Vagina (tissue), 2 donors: ENCODE measurements at regions not wholly inside any gene's neighbourhood (a gene's known extent, or its start where the extent isn't known, plus 50 kb on each side); places are given as distances from the start of the nearest gene placed in this dataset.

ENCODE experiments used
- CTCF ChIP-seq, 3 experiments: fragments of 450-650 bp in 2 of 3; fragments of 200-600 bp in 1 of 3; sonication (generic) in 1 of 3; IDR thresholded peaks; one replicate each; pipeline ENCODE4 v1.5.1; 2017 to 2019; ENCODE audit warnings: antibody characterized with exemption in 3 of 3, mild to moderate bottlenecking in 2 of 3, moderate library complexity in 2 of 3
- POLR2A ChIP-seq, 2 donors: fragments of 450-650 bp; IDR thresholded peaks; one replicate each; pipeline ENCODE4 v1.6.1; 2017; ENCODE audit warnings: antibody characterized with exemption in 2 of 2, mild to moderate bottlenecking in 2 of 2, moderate library complexity in 2 of 2
- POLR2AphosphoS5 ChIP-seq, 2 donors: sonication (generic); formaldehyde crosslinking; IDR thresholded peaks; one replicate each; pipeline ENCODE4 v1.9.0; 2017; ENCODE audit warnings: antibody characterized with exemption in 2 of 2, mild to moderate bottlenecking in 2 of 2, low read depth in 1 of 2; ENCODE audit not compliant: insufficient read depth in 1 of 2

DNA sequence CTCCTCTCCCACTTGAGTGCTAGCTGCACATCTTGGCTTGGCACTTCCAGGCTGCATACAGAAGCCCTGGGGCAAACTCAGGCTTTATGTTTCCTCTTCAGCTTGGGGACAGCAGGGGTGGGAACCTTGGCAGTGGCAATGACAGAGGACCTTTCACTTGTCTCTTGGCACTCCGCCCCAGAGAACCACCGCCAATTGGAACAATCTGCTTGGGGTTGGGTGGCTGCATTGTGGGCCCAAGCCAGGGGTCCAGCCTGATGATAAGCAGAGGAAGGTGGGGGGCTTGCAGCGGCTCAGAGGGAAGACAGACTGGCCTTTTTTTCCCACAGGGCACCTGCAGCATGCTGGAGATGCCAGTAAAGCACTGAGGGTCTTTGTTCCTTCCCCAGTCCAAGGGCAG is 179.0 kb upstream of the NMUR2 start:
- no peak for TF ChIP-seq POLR2AphosphoS5 (IDR thresholded peaks at IDR 0.05; ENCODE audit: insufficient read depth in 1 of 2, low read depth in 1 of 2)
- TF ChIP-seq CTCF (IDR thresholded peaks at IDR 0.05), result no peak
- no peak for TF ChIP-seq POLR2A (IDR thresholded peaks at IDR 0.05)
